DMS 273 (cell line): ENCODE measurements at regions not wholly inside any gene's neighbourhood (a gene's known extent, or its start where the extent isn't known, plus 50 kb on each side); places are given as distances from the start of the nearest gene placed in this dataset.

ENCODE experiments used
- DNase-seq: peaks from one replicate; lab custom pipeline; 2025; ENCODE audit not compliant: unreplicated experiment; lab: John Stamatoyannopoulos, UW

GRCh38 chr5:29896646-29897045 lies 1296.8 kb upstream of the CDH6 start:
- no peak for DNase-seq

GRCh38 chr5:29894668-29895067 lies 1298.8 kb upstream of the CDH6 start:
- no peak for DNase-seq

DNA sequence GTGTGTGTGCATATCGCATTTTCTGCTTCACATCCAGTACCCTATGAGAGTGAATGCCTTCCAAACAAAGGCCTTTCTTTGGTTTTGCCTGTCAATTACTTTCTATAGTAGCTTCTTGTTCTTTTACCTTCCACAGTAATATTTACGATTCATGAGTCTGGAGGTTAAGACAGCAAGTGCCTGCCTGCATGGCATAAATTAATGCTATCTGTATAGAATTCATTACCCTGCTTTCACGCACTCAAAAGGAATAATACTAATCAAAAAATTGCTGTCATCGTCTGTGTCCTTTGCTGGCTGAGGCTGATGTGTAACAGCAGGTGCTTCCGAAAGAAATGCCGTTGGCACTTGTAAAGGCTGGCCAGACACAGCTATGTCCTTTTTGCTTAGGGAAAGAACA lies 1304.4 kb upstream of the CDH6 start:
- DNase-seq, result no peak

- DNase-seq, result no peak
Measured at GRCh38 chr5:29885595-29885994, 1307.9 kb upstream of the CDH6 start.

GRCh38 chr5:29882036-29882435 lies 1311.5 kb upstream of the CDH6 start:
- no peak for DNase-seq

- no peak for DNase-seq
Measured at GRCh38 chr5:29879401-29879800, 1314.1 kb upstream of the CDH6 start.

- DNase-seq, result no peak
Measured at GRCh38 chr5:29878599-29878998, 1314.9 kb upstream of the CDH6 start.

GRCh38 chr5:29867155-29867554 lies 1326.3 kb upstream of the CDH6 start:
- no peak for DNase-seq

DNA sequence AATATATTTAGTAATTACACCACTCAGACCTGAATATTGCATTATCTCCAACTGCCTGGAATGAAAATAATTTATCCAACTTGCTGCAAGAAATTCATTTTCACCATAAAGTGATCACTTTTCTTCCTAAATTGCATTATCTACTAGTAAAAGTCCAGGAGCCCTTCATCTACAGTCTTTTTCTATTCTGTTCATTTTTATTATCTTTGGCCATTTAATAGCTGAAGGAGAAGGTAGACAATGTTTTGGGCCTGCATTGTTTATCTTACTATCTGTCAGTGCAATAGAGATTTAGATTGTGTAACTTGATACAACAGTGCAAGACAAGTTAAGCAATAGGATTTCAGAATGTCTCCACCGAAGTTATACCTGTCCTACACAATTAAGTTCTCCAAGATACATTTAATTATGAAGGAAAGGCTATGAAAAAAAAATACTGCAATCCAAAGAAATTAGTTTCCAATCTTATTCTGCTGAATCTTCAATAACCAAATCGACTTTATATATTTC lies 1339.7 kb upstream of the CDH6 start:
- no peak for DNase-seq

GRCh38 chr5:29852329-29852728 lies 1341.2 kb upstream of the CDH6 start:
- DNase-seq, result no peak

GRCh38 chr5:29845206-29845605 lies 1348.3 kb upstream of the CDH6 start:
- DNase-seq, result no peak

DNA sequence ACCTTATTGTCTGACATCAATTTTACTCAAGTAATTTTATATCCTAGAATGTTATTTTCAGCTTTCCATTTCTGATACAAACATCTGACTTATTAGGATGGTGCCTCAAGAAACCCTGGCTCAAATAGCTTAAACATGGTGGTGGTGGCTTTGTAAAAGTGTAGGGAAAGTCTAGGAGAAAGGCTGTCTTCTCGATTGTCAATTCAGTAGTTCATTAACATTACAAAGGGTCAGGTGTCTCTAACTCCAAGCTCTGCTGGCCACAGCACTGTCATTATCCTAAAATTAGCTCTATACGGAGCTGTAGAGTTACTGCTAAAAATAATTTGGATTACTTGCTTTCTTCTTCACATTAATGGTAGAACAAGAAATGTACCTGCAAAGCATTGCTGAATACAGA lies 1360.1 kb upstream of the CDH6 start:
- DNase-seq, result no peak

- no peak for DNase-seq
Measured at GRCh38 chr5:29822521-29822920, 1371.0 kb upstream of the CDH6 start.

- peak; percentile 1 for DNase-seq
Measured at GRCh38 chr5:29811914-29812679, 1381.4 kb upstream of the CDH6 start.

DNA sequence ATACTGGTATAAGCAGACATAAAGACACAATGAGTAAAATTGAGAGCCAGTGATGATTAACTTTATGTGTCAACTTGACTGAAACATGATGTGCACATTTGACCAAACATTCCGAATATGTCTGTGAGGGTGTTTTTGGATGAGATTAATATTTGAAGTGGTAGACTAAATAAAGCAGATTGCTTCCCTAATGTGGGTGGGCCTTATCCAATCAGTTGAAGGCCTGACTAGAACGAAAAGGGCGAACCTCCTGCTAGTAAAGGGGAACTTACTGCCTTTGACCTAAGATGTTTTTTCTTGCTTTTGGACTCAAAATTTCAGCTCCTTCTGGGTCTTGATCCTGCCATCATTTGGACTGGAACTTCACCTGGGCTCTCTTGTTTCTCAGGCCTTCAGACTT lies 1387.7 kb upstream of the CDH6 start:
- no peak for DNase-seq

DNA sequence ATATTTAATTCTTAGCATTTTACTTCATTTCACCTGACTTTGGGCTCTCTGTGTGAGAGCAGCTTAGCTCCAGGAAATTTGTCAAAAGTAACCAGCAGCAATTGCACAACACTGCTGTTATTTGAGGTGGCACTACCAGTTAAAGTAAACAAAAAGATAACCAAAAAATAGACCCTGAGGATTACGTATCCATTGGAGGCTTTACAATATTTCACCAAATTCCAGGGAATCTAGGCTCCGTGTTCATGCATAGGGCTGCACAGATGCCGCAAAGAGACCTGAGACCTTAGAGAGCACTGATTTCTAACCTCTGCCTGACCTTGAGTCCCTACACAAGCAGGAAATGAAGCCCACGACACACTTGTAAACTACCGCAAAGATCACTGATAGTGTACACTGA lies 1392.7 kb upstream of the CDH6 start:
- no peak for DNase-seq

DNA sequence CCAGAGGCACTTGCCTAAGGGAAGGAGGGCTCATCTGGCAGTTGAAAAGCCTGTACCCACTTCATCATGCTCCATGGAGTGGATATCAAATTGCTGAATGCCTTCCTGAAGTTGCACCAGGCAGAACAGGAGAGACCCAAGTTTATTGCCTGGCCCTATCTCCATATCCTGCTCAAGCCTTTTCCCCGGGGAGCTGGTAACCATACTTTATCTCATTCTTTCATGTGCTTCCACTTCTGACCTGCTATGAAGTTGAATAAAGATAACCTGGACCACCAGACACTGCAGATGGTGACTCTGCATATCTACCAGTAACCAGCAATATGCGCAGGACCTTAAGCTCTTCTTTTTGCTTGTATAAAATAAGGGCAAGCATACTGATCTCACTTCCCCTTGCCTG lies 1397.5 kb upstream of the CDH6 start:
- no peak for DNase-seq

GRCh38 chr5:29795096-29795652 lies 1398.3 kb upstream of the CDH6 start:
- no peak for DNase-seq

DNA sequence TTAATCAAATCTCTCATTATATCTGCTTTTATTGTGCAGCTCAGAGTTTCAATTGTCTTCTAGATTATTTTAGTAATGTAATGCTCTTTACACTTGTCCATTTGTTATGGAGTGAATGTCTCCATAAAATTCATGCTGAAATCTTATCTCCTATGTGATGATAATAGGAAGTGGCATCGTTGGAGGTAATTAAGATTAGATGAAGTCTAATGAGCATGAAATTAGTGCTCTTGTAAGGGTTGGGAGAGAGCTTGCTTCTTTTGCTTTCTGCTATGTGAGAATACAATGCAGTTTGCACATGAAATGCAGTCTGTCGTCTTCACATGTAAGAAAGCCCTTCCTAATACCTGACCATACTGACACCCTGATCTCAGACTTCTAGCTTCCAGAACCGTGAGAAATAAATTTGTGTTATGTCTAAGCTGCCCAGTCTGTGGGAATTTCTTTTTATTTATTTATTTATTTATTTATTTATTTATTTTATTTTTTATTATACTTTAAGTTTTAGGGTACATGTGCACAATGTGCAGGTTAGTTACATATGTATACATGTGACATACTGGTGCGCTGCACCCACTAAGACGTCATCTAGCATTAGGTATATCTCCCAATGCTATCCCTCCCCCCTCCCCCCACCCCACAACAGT lies 1399.2 kb upstream of the CDH6 start:
- no peak for DNase-seq

DNA sequence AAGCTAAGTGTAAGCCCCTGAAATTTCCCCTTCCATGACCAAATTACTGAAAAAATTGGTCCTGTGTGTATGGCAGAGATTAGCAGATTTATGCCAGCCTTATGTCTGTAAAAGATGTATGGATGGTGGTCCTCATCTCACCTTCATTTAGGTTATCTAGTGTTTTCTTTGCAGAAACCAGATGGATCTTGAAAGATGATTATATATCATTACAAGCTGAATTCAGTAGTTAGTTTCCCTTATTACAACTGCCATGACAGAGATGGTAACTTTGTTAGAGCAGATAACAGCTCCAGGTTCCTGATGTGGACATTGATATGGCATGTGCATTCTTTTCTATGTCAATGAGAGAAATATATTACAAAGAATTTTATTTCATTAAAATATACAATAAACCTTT lies 1403.2 kb upstream of the CDH6 start:
- DNase-seq, result no peak

GRCh38 chr5:29780401-29780800 lies 1413.1 kb upstream of the CDH6 start:
- DNase-seq, result no peak

DNA sequence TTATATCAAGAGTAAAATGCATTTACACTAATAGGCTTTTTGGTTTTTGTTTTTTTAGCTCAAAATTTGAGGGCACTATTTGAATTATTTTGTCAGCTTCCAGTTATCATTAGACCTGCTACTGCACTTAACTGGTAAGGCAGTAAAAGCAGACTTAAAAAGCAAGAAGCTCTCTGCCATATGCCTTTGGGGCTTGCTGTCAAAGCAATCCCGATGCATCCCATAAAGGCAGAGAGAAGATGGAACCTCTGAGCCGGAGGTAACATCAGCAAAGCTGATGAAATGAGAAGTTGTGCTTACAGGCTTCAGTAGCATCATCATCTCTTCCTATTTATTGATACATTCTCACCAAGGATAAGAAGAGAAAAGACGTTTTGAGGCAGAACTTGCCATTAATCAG lies 1414.3 kb upstream of the CDH6 start:
- no peak for DNase-seq
